HG03280 (cell line): ENCODE measurements at regions not wholly inside any gene's neighbourhood (a gene's known extent, or its start where the extent isn't known, plus 50 kb on each side); places are given as distances from the start of the nearest gene placed in this dataset.

Experiments used
- ATAC-seq: cut with Tn5 transposase; IDR thresholded peaks from one replicate; pipeline ENCODE4 v1.9.1; 2021; ENCODE audit warnings: mild to moderate bottlenecking, moderate library complexity; ENCODE audit not compliant: unreplicated experiment

GRCh38 chrX:7789200-7789599 is 53.8 kb upstream of the VCX start:
- ATAC-seq, result no peak

GRCh38 chrX:7788334-7788733 is 54.6 kb upstream of the VCX start:
- ATAC-seq, result no peak

- no peak for ATAC-seq
Measured at GRCh38 chrX:7787714-7788113, 55.3 kb upstream of the VCX start.

- no peak for ATAC-seq
Measured at GRCh38 chrX:7784580-7784979, 58.4 kb upstream of the VCX start.

GRCh38 chrX:7779644-7780043 is 63.3 kb upstream of the VCX start:
- ATAC-seq, result no peak

- ATAC-seq, result no peak
Measured at GRCh38 chrX:7775987-7776386, 67.0 kb upstream of the VCX start.

- no peak for ATAC-seq
Measured at GRCh38 chrX:7771788-7772438, 71.1 kb upstream of the VCX start.

- ATAC-seq, result no peak
Measured at GRCh38 chrX:7759830-7760229, 83.1 kb upstream of the VCX start.

GRCh38 chrX:7746856-7747255 is 96.1 kb upstream of the VCX start:
- ATAC-seq, result no peak

- ATAC-seq, result no peak
Measured at GRCh38 chrX:7730071-7730470, 112.9 kb upstream of the VCX start.

GRCh38 chrX:7720519-7720918 is 122.5 kb upstream of the VCX start:
- ATAC-seq, result no peak

GRCh38 chrX:7714351-7714750 is 128.6 kb upstream of the VCX start:
- ATAC-seq, result no peak

GRCh38 chrX:7711167-7711566 is 131.8 kb upstream of the VCX start:
- ATAC-seq, result no peak

- ATAC-seq, result no peak
Measured at GRCh38 chrX:7709845-7710244, 133.1 kb upstream of the VCX start.

- ATAC-seq, result no peak
Measured at GRCh38 chrX:7706032-7706431, 136.9 kb upstream of the VCX start.

- no peak for ATAC-seq
Measured at GRCh38 chrX:7704205-7704604, 138.8 kb upstream of the VCX start.

- ATAC-seq, result no peak
Measured at GRCh38 chrX:7698248-7698647, 144.7 kb upstream of the VCX start.

- ATAC-seq, result no peak
Measured at GRCh38 chrX:7690842-7691241, 152.1 kb upstream of the VCX start.

- no peak for ATAC-seq
Measured at GRCh38 chrX:7689791-7690412, 153.1 kb upstream of the VCX start.

- no peak for ATAC-seq
Measured at GRCh38 chrX:7680181-7680580, 162.8 kb upstream of the VCX start.

- ATAC-seq, result no peak
Measured at GRCh38 chrX:7654316-7654715, 188.7 kb upstream of the VCX start.

- no peak for ATAC-seq
Measured at GRCh38 chrX:7647831-7648230, 195.1 kb upstream of the VCX start.

GRCh38 chrX:7641141-7641540 is 201.8 kb upstream of the VCX start:
- ATAC-seq, result no peak
